PC-9 (cell line): ENCODE measurements at regions not wholly inside any gene's neighbourhood (a gene's known extent, or its start where the extent isn't known, plus 50 kb on each side); places are given as distances from the start of the nearest gene placed in this dataset.

Source experiments
- BruUV-seq: library from RNA; stranded (reverse); fragments of 400-500 nt; replicated peaks from 2 replicates; lab custom pipeline; 2021; lab: Mats Ljungman, UMichigan
- CTCF ChIA-PET: fragments of 300-600 bp; sonication (Branson Sonifier 250); formaldehyde crosslinking; loops from one replicate; lab custom pipeline; 2022; ENCODE audit warnings: antibody characterized with exemption; lab: Charles Lee
- POLR2A ChIA-PET: fragments of 300-600 bp; sonication (Branson Sonifier 250); formaldehyde crosslinking; loops from one replicate; lab custom pipeline; 2022; ENCODE audit warnings: antibody characterized with exemption; ENCODE audit not compliant: unreplicated experiment; lab: Charles Lee
- DNase-seq, 2 experiments: peaks; one replicate each; pipeline versions ENCODE4 v3.0.0 to v3.0.0-alpha.2; 2015 to 2022; ENCODE audit warnings: mixed read lengths in 1 of 2
- H2AFZ ChIP-seq: fragments of 200-600 bp; sonication (generic); 2 replicates; pipeline ENCODE4 v1.8.1; 2017; ENCODE audit warnings: antibody characterized with exemption
- H3F3A ChIP-seq: fragments of 200-600 bp; sonication (generic); 2 replicates; pipeline ENCODE4 v1.8.1; 2017; ENCODE audit warnings: antibody characterized with exemption, mild to moderate bottlenecking, low read depth; ENCODE audit not compliant: insufficient read depth
- H3K27ac ChIP-seq: fragments of 200-600 bp; sonication (generic); 2 replicates; pipeline ENCODE4 v1.6.1; 2016; ENCODE audit warnings: mixed run types
- H3K27me3 ChIP-seq: fragments of 200-600 bp; sonication (generic); 2 replicates; pipeline ENCODE4 v1.6.1; 2016; ENCODE audit warnings: low read depth, mixed run types; ENCODE audit not compliant: insufficient read depth
- H3K36me3 ChIP-seq: fragments of 200-600 bp; sonication (generic); 2 replicates; pipeline ENCODE4 v1.6.1; 2016; ENCODE audit warnings: low read depth, mixed run types
- H3K4me1 ChIP-seq: fragments of 200-600 bp; sonication (generic); replicated peaks from 2 replicates; pipeline ENCODE4 v1.6.1; 2016; ENCODE audit warnings: mixed run types; ENCODE audit not compliant: insufficient read depth
- H3K4me2 ChIP-seq: fragments of 200-600 bp; sonication (generic); 2 replicates; pipeline ENCODE4 v1.6.1; 2017; ENCODE audit warnings: mixed run types
- H3K4me3 ChIP-seq: fragments of 200-600 bp; sonication (generic); 2 replicates; pipeline ENCODE4 v1.6.1; 2016; ENCODE audit warnings: mixed run types
- H3K79me2 ChIP-seq: fragments of 200-600 bp; sonication (generic); 2 replicates; pipeline ENCODE4 v1.6.1; 2017; ENCODE audit warnings: low read depth, mixed run types
- H3K9me2 ChIP-seq: fragments of 200-600 bp; sonication (generic); 2 replicates; pipeline ENCODE4 v1.8.1; 2017; ENCODE audit warnings: mild to moderate bottlenecking; ENCODE audit not compliant: insufficient read depth
- H3K9me3 ChIP-seq: fragments of 200-600 bp; sonication (generic); 2 replicates; pipeline ENCODE4 v1.8.1; 2016; ENCODE audit warnings: low read depth; ENCODE audit not compliant: insufficient read depth
- H4K20me1 ChIP-seq: fragments of 200-600 bp; sonication (generic); 2 replicates; pipeline ENCODE4 v1.8.1; 2017; ENCODE audit not compliant: insufficient read depth
- EZH2 ChIP-seq: fragments of 200-600 bp; sonication (generic); IDR thresholded peaks from 2 replicates; pipeline ENCODE4 v1.8.0; 2017; ENCODE audit warnings: antibody characterized with exemption, low read depth
- intact Hi-C: fragments of 100-400 bp; cut with micrococcal nuclease; formaldehyde crosslinking; loops from one replicate; pipeline ENCODE4 v1.10.0; 2022; ENCODE audit not compliant: unreplicated experiment
- TF ChIP-seq, protein P1 (sequence below): fragments of 200-600 bp; sonication (generic); conservative IDR thresholded peaks from 2 replicates; pipeline ENCODE4 v1.6.1; 2017; ENCODE audit warnings: mixed run types, antibody characterized with exemption, mild to moderate bottlenecking, moderate library complexity

GRCh38 chr1:212554401-212554800 lies 54.2 kb upstream of the ATF3 start:
- no peaks in the 10 kb centered on the region for H3K9me3 ChIP-seq
- CTCF ChIA-PET = interaction anchor here (0.6 to 0.7 kb wide), 2 partner anchors 27 to 152 kb away, joined by 3 to 6 read pairs; no protein-coding TSS in a partner anchor
- no peaks in the 10 kb centered on the region for H3K79me2 ChIP-seq
- H2AFZ ChIP-seq = no peak overlapping the region
- POLR2A ChIA-PET = no interaction called here
- no peak overlapping the region for H3K27ac ChIP-seq
- no peak for DNase-seq
- H3K4me3 ChIP-seq = no peak overlapping the region
- TF ChIP-seq, protein P1, sequence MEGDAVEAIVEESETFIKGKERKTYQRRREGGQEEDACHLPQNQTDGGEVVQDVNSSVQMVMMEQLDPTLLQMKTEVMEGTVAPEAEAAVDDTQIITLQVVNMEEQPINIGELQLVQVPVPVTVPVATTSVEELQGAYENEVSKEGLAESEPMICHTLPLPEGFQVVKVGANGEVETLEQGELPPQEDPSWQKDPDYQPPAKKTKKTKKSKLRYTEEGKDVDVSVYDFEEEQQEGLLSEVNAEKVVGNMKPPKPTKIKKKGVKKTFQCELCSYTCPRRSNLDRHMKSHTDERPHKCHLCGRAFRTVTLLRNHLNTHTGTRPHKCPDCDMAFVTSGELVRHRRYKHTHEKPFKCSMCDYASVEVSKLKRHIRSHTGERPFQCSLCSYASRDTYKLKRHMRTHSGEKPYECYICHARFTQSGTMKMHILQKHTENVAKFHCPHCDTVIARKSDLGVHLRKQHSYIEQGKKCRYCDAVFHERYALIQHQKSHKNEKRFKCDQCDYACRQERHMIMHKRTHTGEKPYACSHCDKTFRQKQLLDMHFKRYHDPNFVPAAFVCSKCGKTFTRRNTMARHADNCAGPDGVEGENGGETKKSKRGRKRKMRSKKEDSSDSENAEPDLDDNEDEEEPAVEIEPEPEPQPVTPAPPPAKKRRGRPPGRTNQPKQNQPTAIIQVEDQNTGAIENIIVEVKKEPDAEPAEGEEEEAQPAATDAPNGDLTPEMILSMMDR = no peak
- TF ChIP-seq EZH2 = no peak
- H3K4me2 ChIP-seq = no peak overlapping the region
- no peaks in the 10 kb centered on the region for H3K9me2 ChIP-seq
- H4K20me1 ChIP-seq = no peaks in the 10 kb centered on the region
- no peaks in the 10 kb centered on the region for H3K27me3 ChIP-seq
- BruUV-seq = no TSS peak
- peaks cover 4% of the 10 kb centered on the region; the same call in 1 of the 2 replicates for H3K4me1 ChIP-seq
- peaks cover 13% of the 10 kb centered on the region; the same call in 1 of the 2 replicates for H3F3A ChIP-seq
- H3K36me3 ChIP-seq = no peaks in the 10 kb centered on the region
- intact Hi-C loops = no loop called here

DNA sequence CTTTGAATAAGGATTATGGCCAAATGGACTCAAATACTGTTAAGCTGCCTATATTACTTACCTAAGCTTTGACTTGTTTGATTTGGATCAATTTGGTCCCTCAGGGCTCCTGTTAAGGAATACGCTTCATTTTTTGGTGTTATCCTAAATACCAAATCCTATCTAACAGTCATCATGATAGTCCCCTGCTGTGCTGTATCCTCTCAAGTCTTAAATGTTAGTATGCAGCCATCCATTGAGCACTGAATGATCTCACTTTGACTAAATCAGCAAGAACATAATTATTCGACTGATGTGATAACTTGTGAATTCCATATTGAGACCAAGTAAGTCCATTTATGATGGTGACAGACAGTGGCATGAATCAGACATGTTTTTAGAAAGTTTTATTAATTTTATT lies 53.1 kb upstream of the ATF3 start:
- DNase-seq = no peak
- Histone ChIP-seq H3F3A (peaks cover 15% of the 10 kb centered on the region; the same call in 1 of the 2 replicates), H3K27ac (no peak overlapping the region), H2AFZ (no peak overlapping the region), H3K27me3 (no peaks in the 10 kb centered on the region), H3K36me3 (no peaks in the 10 kb centered on the region), H4K20me1 (no peaks in the 10 kb centered on the region), H3K4me2 (no peak overlapping the region), H3K4me3 (no peak overlapping the region), H3K79me2 (no peaks in the 10 kb centered on the region), H3K4me1 (peaks cover 4% of the 10 kb centered on the region; the same call in 1 of the 2 replicates), H3K9me3 (no peaks in the 10 kb centered on the region), H3K9me2 (no peaks in the 10 kb centered on the region)
- CTCF ChIA-PET = no interaction called here
- no peak for TF ChIP-seq EZH2
- TF ChIP-seq, protein P1 = no peak
- intact Hi-C loops = no loop called here
- no TSS peak for BruUV-seq
- POLR2A ChIA-PET = no interaction called here

GRCh38 chr1:212556822-212557549 lies 51.6 kb upstream of the ATF3 start:
- no peak for DNase-seq
- Histone ChIP-seq H3K9me3 (no peaks in the 10 kb centered on the region), H2AFZ (no peak overlapping the region), H4K20me1 (no peaks in the 10 kb centered on the region), H3K4me1 (peaks cover 18% of the 10 kb centered on the region), H3K9me2 (no peaks in the 10 kb centered on the region), H3K4me2 (no peak overlapping the region), H3K79me2 (no peaks in the 10 kb centered on the region), H3K36me3 (no peaks in the 10 kb centered on the region), H3F3A (peaks cover 31% of the 10 kb centered on the region), H3K4me3 (no peak overlapping the region), H3K27me3 (no peaks in the 10 kb centered on the region), H3K27ac (no peak overlapping the region)
- no TSS peak for BruUV-seq
- TF ChIP-seq EZH2 = no peak
- TF ChIP-seq, protein P1 = no peak
- CTCF ChIA-PET = no interaction called here
- intact Hi-C loops = no loop called here
- POLR2A ChIA-PET = no interaction called here
